Lung microvascular endothelial cell (primary cell): ENCODE measurements at regions not wholly inside any gene's neighbourhood (a gene's known extent, or its start where the extent isn't known, plus 50 kb on each side); places are given as distances from the start of the nearest gene placed in this dataset.
A peak's percentile ranks its signal among the peaks of the same experiment; 100 is the strongest.

Experiments used
- DNase-seq, 2 donors: peaks; one replicate each; pipeline versions ENCODE4 v3.0.0 to v3.0.0-alpha.2; 2010; ENCODE audit warnings: low read depth in 2 of 2

GRCh38 chr4:11497972-11498371 is 69.3 kb upstream of the HS3ST1 start:
- no peak for DNase-seq

- peak in 1 of 2 donors; percentile 20 for DNase-seq
Observed at GRCh38 chr4:11497212-11497806, 68.6 kb upstream of the HS3ST1 start.

- DNase-seq: no peak
Observed at GRCh38 chr4:11496351-11496829, 67.7 kb upstream of the HS3ST1 start.

GRCh38 chr4:11495818-11496217 is 67.1 kb upstream of the HS3ST1 start:
- no peak for DNase-seq

GRCh38 chr4:11495291-11495690 is 66.6 kb upstream of the HS3ST1 start:
- DNase-seq: no peak

- DNase-seq: no peak
Observed at GRCh38 chr4:11494232-11494631, 65.5 kb upstream of the HS3ST1 start.

GRCh38 chr4:11489453-11490083 is 60.9 kb upstream of the HS3ST1 start:
- no peak for DNase-seq

- peak in 1 of 2 donors; percentile 39 for DNase-seq
Observed at GRCh38 chr4:11488657-11489452, 60.2 kb upstream of the HS3ST1 start.

GRCh38 chr4:11487868-11488544 is 59.3 kb upstream of the HS3ST1 start:
- DNase-seq: no peak

GRCh38 chr4:11487139-11487538 is 58.4 kb upstream of the HS3ST1 start:
- no peak for DNase-seq

- no peak for DNase-seq
Observed at GRCh38 chr4:11485926-11486325, 57.2 kb upstream of the HS3ST1 start.

GRCh38 chr4:11484531-11484930 is 55.8 kb upstream of the HS3ST1 start:
- no peak for DNase-seq

GRCh38 chr4:11483046-11483445 is 54.4 kb upstream of the HS3ST1 start:
- peak in 1 of 2 donors; percentile 81 for DNase-seq

- DNase-seq: peak in 1 of 2 donors; percentile 78
Observed at GRCh38 chr4:11480683-11481082, 52.0 kb upstream of the HS3ST1 start.
